T-cell (primary cell): ENCODE measurements at regions not wholly inside any gene's neighbourhood (a gene's known extent, or its start where the extent isn't known, plus 50 kb on each side); places are given as distances from the start of the nearest gene placed in this dataset.

ENCODE experiments used
- ATAC-seq, 4 experiments: fragments of 200-7000 bp in 3 of 4; fragments of 150-1000 bp in 1 of 4; cut with Tn5 transposase; replicated peaks in 1 of 4; 1 replicate in 3 of 4; 2 replicates in 1 of 4; pipeline ENCODE4 v1.10.0; 2021; ENCODE audit warnings: moderate library complexity in 3 of 4, mild to moderate bottlenecking in 2 of 4, moderate number of reproducible peaks in 1 of 4
- CTCF ChIA-PET, 2 donors: fragments of 300-600 bp; sonication (Branson Sonifier 250); formaldehyde crosslinking; loops; one replicate each; lab custom pipeline; 2022; ENCODE audit warnings: antibody characterized with exemption in 2 of 2; lab: Charles Lee
- POLR2A ChIA-PET, 2 donors: fragments of 300-600 bp; sonication (Branson Sonifier 250); formaldehyde crosslinking; loops; one replicate each; lab custom pipeline; 2022; ENCODE audit warnings: antibody characterized with exemption in 2 of 2; lab: Charles Lee
- DNase-seq, 35 experiments: peaks; one replicate each; pipeline versions ENCODE4 v3.0.0 to v3.0.0-alpha.2; 2013 to 2023
- H3K27ac ChIP-seq: one replicate; pipeline ENCODE4 v1.5.1; 2013; ENCODE audit warnings: low read length
- H3K27me3 ChIP-seq, 2 experiments: replicated peaks in 1 of 2; 1 replicate in 1 of 2; 2 replicates in 1 of 2; pipeline versions ENCODE4 v1.6.1 to v1.7.0; 2013; ENCODE audit warnings: low read length in 1 of 2, mixed read lengths in 1 of 2; ENCODE audit not compliant: control insufficient read depth in 2 of 2, insufficient read depth in 2 of 2; ENCODE audit errors: extremely low read depth in 1 of 2
- H3K36me3 ChIP-seq, 2 donors: 1 replicate in 1 of 2; 2 replicates in 1 of 2; pipeline versions ENCODE4 v1.6.1 to v1.7.0; 2013; ENCODE audit warnings: low read length in 1 of 2; ENCODE audit not compliant: control insufficient read depth in 2 of 2, insufficient read depth in 1 of 2; ENCODE audit errors: extremely low read depth in 1 of 2
- H3K4me1 ChIP-seq, 2 experiments: 1 replicate in 1 of 2; 2 replicates in 1 of 2; pipeline versions ENCODE4 v1.6.1 to v1.7.0; 2013; ENCODE audit warnings: low read length in 2 of 2, mixed read lengths in 1 of 2; ENCODE audit not compliant: insufficient read depth in 2 of 2, control insufficient read depth in 1 of 2; ENCODE audit errors: extremely low read depth in 1 of 2
- H3K4me3 ChIP-seq, 2 donors: 1 replicate in 1 of 2; 2 replicates in 1 of 2; pipeline versions ENCODE4 v1.5.1 to v1.7.0; 2013; ENCODE audit warnings: mild to moderate bottlenecking in 2 of 2, low read length in 1 of 2, moderate library complexity in 1 of 2; ENCODE audit not compliant: control insufficient read depth in 1 of 2; ENCODE audit errors: extremely low read depth in 1 of 2
- H3K9me3 ChIP-seq: 2 replicates; pipeline ENCODE4 v1.7.0; 2013
- H3K27ac Mint-ChIP-seq, 2 donors: one replicate each; pipeline ENCODE4 v1.8.0; 2020 to 2021; ENCODE audit warnings: mild to moderate bottlenecking in 2 of 2, mixed read lengths in 2 of 2
- H3K27me3 Mint-ChIP-seq, 2 donors: one replicate each; pipeline ENCODE4 v1.8.0; 2021 to 2022; ENCODE audit warnings: mixed read lengths in 2 of 2
- H3K36me3 Mint-ChIP-seq: one replicate; pipeline ENCODE4 v1.8.0; 2021; ENCODE audit warnings: mixed read lengths
- H3K4me1 Mint-ChIP-seq, 3 donors: one replicate each; pipeline ENCODE4 v1.8.0; 2020 to 2022; ENCODE audit warnings: mixed read lengths in 3 of 3, mild to moderate bottlenecking in 1 of 3
- H3K4me3 Mint-ChIP-seq, 3 donors: one replicate each; pipeline ENCODE4 v1.8.0; 2020 to 2022; ENCODE audit warnings: mild to moderate bottlenecking in 3 of 3, mixed read lengths in 3 of 3, moderate library complexity in 3 of 3
- H3K9me3 Mint-ChIP-seq, 3 donors: one replicate each; pipeline ENCODE4 v1.8.0; 2020 to 2022; ENCODE audit warnings: mixed read lengths in 3 of 3
- WGBS: methylation state at CpG from one replicate; pipeline ENCODE4 v1.1.5; 2013; ENCODE audit warnings: missing lambda C conversion rate; ENCODE audit not compliant: insufficient coverage; 5-methylcytosine and 5-hydroxymethylcytosine counted together

DNA sequence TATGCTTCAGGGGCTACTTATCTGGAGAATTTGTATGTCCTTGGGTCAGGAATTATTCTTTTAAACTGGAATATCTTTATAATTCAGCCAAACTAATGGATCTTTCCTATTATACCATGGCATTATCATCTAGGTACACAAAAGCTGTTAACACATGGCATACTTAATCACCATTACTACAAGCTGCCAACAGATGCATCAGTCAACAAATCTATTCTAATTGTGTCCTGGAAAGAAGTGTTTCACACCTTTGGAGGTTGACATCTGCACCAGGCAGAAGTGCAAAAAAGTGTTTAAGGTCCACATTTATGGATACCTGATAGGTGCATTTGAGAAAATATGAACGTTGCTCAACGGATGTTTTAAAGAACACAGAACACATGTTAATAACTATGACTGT lies 470.2 kb upstream of the ADGRL2 start:
- no peaks in the 10 kb centered on the region for H3K4me1 ChIP-seq
- no peak overlapping the region for H3K27ac Mint-ChIP-seq
- ChIA-PET CTCF (no interaction called here), POLR2A (no interaction called here)
- no peaks in the 10 kb centered on the region for H3K27me3 Mint-ChIP-seq
- no peaks in the 10 kb centered on the region for H3K4me1 Mint-ChIP-seq
- no peaks in the 10 kb centered on the region for H3K36me3 Mint-ChIP-seq
- DNase-seq (no peak), ATAC-seq (no peak)
- H3K4me3 ChIP-seq, result no peak overlapping the region
- WGBS, result no CpG with 5 or more reads among the region's 2 CpGs
- H3K9me3 ChIP-seq, result no peaks in the 10 kb centered on the region
- no peak overlapping the region for H3K27ac ChIP-seq
- peaks cover 0 to 7% (median 2%) of the 10 kb centered on the region in 3 donors for H3K9me3 Mint-ChIP-seq
- H3K27me3 ChIP-seq, result no peaks in the 10 kb centered on the region
- H3K36me3 ChIP-seq, result no peaks in the 10 kb centered on the region
- no peak overlapping the region for H3K4me3 Mint-ChIP-seq

DNA sequence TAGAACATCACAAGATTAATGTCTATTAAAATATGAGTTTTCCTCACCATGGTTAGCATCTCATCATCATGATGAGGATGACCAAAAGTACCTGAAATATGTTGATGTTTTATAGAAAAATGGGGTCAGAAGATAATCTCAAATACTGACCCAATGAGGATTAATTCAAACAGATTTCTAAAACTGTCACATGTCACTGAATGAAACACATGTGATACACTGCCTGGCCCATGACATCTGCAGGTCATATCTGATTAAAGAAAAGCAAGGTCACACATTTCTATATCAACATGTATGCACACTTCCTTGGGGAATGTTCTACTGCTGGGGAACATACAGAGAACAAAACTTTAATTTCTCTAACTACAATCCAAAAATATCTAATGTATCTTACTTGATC lies 470.6 kb upstream of the ADGRL2 start:
- H3K4me3 ChIP-seq, result no peak overlapping the region
- H3K4me3 Mint-ChIP-seq, result no peak overlapping the region
- H3K36me3 Mint-ChIP-seq, result no peaks in the 10 kb centered on the region
- H3K27ac ChIP-seq, result no peak overlapping the region
- H3K27ac Mint-ChIP-seq, result no peak overlapping the region
- H3K27me3 ChIP-seq, result no peaks in the 10 kb centered on the region
- POLR2A ChIA-PET, result no interaction called here
- no peaks in the 10 kb centered on the region for H3K36me3 ChIP-seq
- no peak for ATAC-seq
- H3K27me3 Mint-ChIP-seq, result no peaks in the 10 kb centered on the region
- no peaks in the 10 kb centered on the region for H3K4me1 ChIP-seq
- H3K9me3 ChIP-seq, result no peaks in the 10 kb centered on the region
- H3K4me1 Mint-ChIP-seq, result no peaks in the 10 kb centered on the region
- no peak for DNase-seq
- H3K9me3 Mint-ChIP-seq, result peaks cover 0 to 7% (median 3%) of the 10 kb centered on the region in 3 donors
- CTCF ChIA-PET, result no interaction called here

DNA sequence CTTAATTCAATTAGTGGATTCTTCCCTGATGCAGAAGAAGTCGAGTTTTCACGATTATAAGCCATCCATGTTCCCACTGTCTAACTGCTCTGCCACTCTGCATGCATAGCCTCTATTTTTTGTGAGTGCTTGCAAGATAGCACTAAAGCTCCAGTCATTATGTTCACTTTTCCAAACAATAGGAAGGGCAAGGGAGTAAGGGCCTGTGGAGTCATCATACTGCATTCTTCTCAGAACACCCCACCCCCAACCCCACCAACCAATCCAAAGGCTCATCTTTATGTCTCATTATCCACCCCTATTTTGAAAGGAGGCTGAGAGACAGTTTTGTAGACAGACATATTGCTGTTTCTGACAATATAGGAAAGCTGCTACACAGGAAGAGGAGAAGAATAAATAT lies 471.7 kb upstream of the ADGRL2 start:
- ChIA-PET CTCF (no interaction called here), POLR2A (no interaction called here)
- no CpG with 5 or more reads among the region's 2 CpGs for WGBS
- Histone ChIP-seq H3K4me1 (no peaks in the 10 kb centered on the region), H3K27me3 (no peaks in the 10 kb centered on the region), H3K4me3 (no peak overlapping the region), H3K27ac (no peak overlapping the region), H3K36me3 (no peaks in the 10 kb centered on the region), H3K9me3 (no peaks in the 10 kb centered on the region)
- no peaks in the 10 kb centered on the region for H3K4me1 Mint-ChIP-seq
- no peak overlapping the region for H3K4me3 Mint-ChIP-seq
- peaks cover 0 to 7% (median 3%) of the 10 kb centered on the region in 3 donors for H3K9me3 Mint-ChIP-seq
- no peaks in the 10 kb centered on the region for H3K36me3 Mint-ChIP-seq
- DNase-seq, result no peak
- ATAC-seq, result no peak
- H3K27me3 Mint-ChIP-seq, result no peaks in the 10 kb centered on the region
- no peak overlapping the region for H3K27ac Mint-ChIP-seq

DNA sequence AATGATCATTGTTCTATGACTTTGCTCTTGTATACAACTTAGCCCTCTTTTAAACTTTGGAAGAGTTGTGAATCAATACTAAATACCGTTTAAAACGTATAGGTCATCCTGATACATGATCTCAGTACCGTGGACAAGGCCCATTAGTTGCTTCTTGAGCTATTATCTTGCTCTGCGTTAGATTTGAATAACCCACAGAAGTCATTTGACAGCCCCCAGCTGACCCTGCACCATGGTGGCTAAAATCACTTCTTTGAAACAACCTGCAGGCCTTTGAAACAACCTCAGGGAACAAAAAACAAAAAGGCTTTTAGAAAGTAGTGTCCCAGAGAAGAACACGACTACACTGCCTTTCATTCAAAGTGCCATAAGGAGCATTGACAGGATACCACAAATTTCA lies 473.0 kb upstream of the ADGRL2 start:
- Mint-ChIP-seq H3K4me3 (no peak overlapping the region), H3K27me3 (no peaks in the 10 kb centered on the region), H3K9me3 (peaks cover 0 to 9% (median 3%) of the 10 kb centered on the region in 3 donors), H3K27ac (no peak overlapping the region), H3K36me3 (no peaks in the 10 kb centered on the region), H3K4me1 (no peaks in the 10 kb centered on the region)
- H3K9me3 ChIP-seq, result no peaks in the 10 kb centered on the region
- POLR2A ChIA-PET, result no interaction called here
- no peaks in the 10 kb centered on the region for H3K27me3 ChIP-seq
- WGBS, result 72% methylated on average over 5 of the region's 5 CpGs
- no peak for ATAC-seq
- DNase-seq, result no peak
- H3K36me3 ChIP-seq, result no peaks in the 10 kb centered on the region
- no peak overlapping the region for H3K27ac ChIP-seq
- H3K4me3 ChIP-seq, result no peak overlapping the region
- H3K4me1 ChIP-seq, result no peaks in the 10 kb centered on the region
- CTCF ChIA-PET, result no interaction called here

DNA sequence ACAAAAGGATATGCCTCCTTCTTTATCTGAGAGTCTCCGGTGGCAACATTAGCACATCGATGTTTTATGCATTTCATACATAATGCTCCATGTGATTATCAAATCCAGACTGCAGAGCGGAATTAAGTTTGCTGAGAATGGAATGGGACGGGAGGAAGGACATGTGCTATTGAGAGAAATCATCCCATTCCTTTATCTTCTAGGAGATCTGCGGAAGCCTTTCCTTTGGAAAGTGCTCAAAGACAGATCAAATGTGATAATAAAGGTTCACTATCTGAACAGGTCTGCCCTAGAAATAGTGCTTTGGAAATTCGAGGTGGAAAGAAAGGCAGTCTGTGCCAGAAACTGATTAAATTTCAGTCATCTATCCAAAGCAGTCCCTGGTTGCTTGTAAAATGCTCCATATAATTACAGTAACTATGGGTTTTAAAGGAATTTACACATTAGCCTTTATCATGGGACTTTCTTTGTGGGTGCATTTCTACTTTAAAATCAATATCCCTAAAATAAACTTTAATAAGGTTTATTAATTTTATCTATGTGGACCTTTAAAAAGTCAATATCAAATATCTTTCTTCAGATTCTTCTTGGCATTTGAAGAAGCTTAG lies 473.5 kb upstream of the ADGRL2 start:
- ATAC-seq (no peak), DNase-seq (no peak)
- H3K27me3 Mint-ChIP-seq, result no peaks in the 10 kb centered on the region
- CTCF ChIA-PET, result no interaction called here
- no peaks in the 10 kb centered on the region for H3K4me1 Mint-ChIP-seq
- Histone ChIP-seq H3K27ac (no peak overlapping the region), H3K9me3 (no peaks in the 10 kb centered on the region), H3K27me3 (no peaks in the 10 kb centered on the region), H3K36me3 (no peaks in the 10 kb centered on the region), H3K4me1 (no peaks in the 10 kb centered on the region), H3K4me3 (no peak overlapping the region)
- H3K36me3 Mint-ChIP-seq, result no peaks in the 10 kb centered on the region
- H3K27ac Mint-ChIP-seq, result no peak overlapping the region
- peaks cover 0 to 9% (median 3%) of the 10 kb centered on the region in 3 donors for H3K9me3 Mint-ChIP-seq
- no CpG with 5 or more reads among the region's 6 CpGs for WGBS
- H3K4me3 Mint-ChIP-seq, result no peak overlapping the region
- POLR2A ChIA-PET, result no interaction called here

DNA sequence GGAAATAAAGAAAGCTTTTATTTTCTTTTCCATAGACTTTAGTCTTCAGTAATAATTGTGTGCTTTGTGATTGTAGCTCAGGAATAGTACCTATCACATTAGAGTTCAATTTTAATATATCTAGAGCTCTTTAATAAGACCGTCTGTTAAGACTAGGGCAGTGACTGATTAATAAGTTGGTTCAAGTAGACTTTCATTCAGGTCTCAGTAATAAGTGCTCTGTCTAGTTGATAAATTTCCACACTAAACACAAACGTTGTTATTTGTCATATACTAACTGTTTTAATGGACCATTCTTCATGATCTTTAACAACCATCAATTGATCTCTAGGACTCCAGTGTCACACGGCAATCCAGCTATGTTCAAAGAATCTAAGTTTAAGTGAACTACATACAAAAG lies 474.5 kb upstream of the ADGRL2 start:
- ChIA-PET CTCF (no interaction called here), POLR2A (no interaction called here)
- Mint-ChIP-seq H3K27me3 (no peaks in the 10 kb centered on the region), H3K36me3 (no peaks in the 10 kb centered on the region), H3K4me3 (no peak overlapping the region), H3K9me3 (peaks cover 0 to 9% (median 3%) of the 10 kb centered on the region in 3 donors), H3K4me1 (no peaks in the 10 kb centered on the region), H3K27ac (no peak overlapping the region)
- no peak overlapping the region for H3K27ac ChIP-seq
- no peaks in the 10 kb centered on the region for H3K9me3 ChIP-seq
- no CpG with 5 or more reads among the region's 3 CpGs for WGBS
- H3K4me1 ChIP-seq, result no peaks in the 10 kb centered on the region
- no peaks in the 10 kb centered on the region for H3K27me3 ChIP-seq
- ATAC-seq (no peak), DNase-seq (no peak)
- no peaks in the 10 kb centered on the region for H3K36me3 ChIP-seq
- H3K4me3 ChIP-seq, result no peak overlapping the region

DNA sequence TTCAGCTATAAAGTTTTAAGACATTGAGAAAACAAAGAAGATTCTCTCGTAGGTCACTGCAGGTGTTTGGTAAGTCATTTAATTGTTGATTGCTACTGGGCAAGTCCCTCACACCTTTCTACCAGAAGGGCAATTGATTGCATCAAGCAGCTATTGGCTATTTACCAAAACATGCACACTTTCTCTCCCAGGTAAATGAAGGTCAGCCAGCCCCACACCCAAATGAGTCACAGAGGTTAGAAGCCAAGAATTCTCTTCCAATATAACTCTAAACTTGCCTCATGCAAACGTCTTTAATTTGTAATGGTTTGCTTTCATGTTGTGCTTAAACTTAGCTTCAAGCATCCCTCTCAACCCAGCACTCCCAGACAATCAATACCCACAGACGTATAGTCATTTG lies 475.3 kb upstream of the ADGRL2 start:
- Mint-ChIP-seq H3K4me1 (no peaks in the 10 kb centered on the region), H3K9me3 (peaks cover 0 to 9% (median 3%) of the 10 kb centered on the region in 3 donors), H3K27ac (no peak overlapping the region), H3K4me3 (no peak overlapping the region), H3K27me3 (no peaks in the 10 kb centered on the region), H3K36me3 (no peaks in the 10 kb centered on the region)
- DNase-seq (no peak), ATAC-seq (no peak)
- WGBS, result no CpG with 5 or more reads among the region's 3 CpGs
- ChIA-PET POLR2A (no interaction called here), CTCF (no interaction called here)
- no peaks in the 10 kb centered on the region for H3K27me3 ChIP-seq
- H3K4me1 ChIP-seq, result no peaks in the 10 kb centered on the region
- no peaks in the 10 kb centered on the region for H3K9me3 ChIP-seq
- H3K4me3 ChIP-seq, result no peak overlapping the region
- no peaks in the 10 kb centered on the region for H3K36me3 ChIP-seq
- H3K27ac ChIP-seq, result no peak overlapping the region
